Stimulated activated CD4-positive, alpha-beta T cell treated with anti-CD3 and anti-CD28 coated beads, Interleukin-2, amount 100 ng/mL, for 48 hours (primary cell): ENCODE measurements at regions not wholly inside any gene's neighbourhood (a gene's known extent, or its start where the extent isn't known, plus 50 kb on each side); places are given as distances from the start of the nearest gene placed in this dataset.

Experiments used
- DNase-seq, 2 donors: peaks; one replicate each; pipeline ENCODE4 v3.0.0-alpha.2; 2020

DNA sequence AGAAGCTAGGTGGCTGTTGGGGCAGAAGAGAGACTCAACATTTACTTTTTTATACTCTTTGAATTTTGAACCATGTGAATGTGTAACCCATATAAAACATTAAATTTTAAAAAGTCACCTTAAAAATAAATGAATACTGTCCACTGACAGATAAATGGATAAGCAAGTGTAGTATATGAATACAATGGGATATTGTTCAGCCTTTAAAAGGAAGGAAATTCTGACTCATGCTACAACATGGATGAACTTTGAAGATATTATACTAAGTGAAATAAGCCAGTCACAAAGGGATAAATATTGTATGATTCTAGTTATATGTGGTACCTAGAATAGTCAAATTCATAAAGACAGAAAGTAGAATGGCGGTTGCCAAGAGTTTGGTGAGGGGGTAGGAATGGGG is 113.9 kb downstream of the TMEM174 start:
- DNase-seq, result no peak

DNA sequence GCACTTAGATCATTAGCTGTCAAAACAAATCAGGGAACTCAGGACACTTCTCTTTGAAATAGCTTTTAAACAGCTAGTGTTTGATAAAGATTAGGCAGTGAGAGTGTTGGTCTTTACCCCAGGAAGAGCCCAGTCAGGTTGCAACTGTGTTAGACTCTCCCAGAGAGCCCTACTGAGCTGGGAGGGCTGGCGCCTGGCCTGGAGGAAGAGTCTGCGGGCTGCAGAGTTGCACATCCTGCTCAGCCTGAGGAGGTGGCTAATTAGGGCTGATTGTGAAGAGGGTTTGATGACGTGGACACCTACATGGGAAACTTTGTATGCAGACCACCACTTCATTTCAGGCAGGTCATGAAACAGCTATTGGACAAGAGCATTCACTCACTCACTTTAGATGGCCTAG is 112.0 kb downstream of the TMEM174 start:
- DNase-seq, result no peak

DNA sequence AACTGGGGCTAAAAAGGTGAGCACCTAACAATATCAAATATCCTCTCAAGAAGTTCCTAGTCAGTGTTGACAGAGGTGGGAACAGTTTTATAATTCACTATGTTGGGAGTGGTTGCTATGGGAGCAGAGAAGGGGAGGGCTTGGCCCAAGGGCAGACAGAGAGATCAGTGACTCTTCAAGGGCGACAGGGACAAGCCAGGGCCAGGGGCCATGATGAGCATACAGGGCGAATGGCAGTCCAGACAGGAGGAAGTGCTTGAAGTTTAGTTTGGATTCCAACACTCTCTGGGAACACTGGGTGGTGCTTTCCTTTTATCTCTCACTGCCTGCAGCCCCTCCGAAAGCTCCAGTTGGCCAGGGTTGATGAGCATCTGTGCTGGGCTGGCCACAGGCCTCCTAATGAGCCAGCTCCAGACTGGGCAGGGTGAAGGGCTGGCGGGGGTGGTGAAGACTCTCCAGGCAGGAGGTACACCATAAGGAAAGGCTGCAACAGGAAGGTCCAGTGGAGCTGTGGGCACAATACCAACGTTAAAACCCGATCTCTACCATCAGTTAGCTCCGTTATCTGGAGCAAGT is 111.3 kb downstream of the TMEM174 start:
- DNase-seq, result no peak

DNA sequence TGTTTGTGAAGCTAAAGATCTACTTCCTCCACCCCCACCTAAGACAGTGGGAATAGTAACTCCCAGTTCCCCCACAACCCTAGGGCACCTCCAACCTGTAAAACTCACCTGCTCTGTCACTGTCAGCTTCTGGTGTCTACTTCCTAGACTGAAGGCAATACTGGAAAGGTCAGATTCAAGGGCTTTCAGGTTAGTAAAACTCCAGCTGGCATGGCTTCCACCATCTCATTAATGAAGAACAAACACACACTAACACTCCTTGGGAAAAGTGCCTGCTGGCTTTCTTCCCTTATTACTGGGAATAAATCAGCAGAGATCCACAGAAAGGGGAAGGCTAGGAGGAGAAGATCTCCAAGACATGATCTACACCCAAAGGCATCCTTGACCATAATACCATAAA is 109.9 kb downstream of the TMEM174 start:
- DNase-seq, result no peak

DNA sequence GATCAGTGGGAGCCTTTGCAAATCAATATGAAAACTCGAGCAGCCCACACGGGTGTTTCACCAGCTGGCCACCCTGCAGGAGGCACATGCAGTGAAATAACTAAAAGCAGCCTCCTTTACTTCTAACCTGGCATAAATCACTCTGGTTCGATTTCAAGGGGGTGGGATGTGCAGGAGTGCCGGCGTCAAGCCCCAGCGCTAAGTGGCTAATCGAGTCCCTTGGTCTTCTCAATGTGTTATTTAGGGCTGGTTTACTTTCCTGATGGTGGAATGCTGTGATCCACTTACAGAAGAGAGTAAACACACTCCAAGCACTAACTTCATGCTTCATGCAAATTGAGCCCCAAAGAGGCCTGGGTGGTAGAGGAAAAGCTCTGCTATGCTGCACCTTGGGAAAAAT is 109.4 kb downstream of the TMEM174 start:
- DNase-seq, result no peak

DNA sequence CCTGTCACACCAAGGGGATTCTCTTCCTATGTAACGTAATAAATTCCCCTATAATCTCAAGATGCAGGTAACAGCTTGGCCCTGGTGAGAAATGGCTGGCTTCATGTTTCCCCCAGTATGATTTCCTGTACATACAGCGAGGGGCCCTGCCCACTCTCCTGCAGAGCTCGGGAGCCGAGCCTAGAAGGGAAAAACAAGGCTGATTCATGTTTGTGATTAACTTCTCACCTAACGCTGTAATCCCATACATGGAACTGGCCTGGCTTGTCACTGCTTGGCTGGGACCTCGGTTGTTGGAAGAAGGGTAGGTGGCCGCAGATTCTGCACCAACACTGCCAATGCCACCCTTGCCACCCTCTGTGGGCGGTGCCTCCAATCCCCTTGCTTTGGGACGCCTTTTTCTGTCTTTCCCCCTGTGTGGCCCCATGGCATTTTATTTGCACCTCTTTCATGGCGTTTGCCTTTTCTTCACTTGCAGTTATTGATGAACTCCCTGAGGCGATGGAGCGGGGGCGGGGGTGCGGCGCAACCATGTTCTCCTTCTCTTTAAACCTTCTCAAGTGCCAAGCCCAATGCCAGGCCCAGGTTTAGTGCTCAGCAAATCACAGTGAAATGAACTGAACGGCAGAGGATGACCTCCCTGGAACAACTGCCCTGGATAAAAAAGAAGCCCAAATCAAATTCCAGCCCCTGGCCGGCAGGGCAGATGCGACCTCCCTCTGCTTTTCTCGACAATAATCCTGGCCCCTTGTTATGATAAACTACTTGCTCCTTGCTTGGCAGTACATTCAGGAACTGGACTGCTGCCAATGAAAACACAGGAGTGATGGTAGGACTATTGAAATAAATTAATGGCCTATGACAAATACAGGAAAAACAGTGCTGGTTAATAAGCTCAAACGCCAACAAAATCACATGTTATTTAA is 108.1 kb downstream of the TMEM174 start:
- DNase-seq, result no peak

DNA sequence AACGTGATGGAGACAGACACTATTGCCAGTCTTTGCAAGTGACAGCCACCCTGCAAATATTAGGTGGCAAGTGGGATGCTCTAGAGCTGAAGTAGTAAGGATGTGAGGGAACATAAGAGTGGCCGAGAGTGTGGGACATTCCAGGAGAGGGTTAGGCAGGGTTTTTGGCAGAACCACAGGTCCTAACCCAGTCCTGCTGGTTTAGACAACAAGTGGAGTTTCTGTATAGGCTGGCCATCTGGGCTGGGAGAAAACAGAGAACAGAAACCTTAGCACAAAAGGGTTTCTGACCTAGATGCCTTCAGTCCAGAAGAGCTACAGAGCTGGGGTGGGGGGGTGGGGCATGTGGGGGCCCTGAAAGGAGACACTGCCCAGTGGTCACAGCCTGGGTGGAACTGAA is 107.4 kb downstream of the TMEM174 start:
- DNase-seq, result no peak

DNA sequence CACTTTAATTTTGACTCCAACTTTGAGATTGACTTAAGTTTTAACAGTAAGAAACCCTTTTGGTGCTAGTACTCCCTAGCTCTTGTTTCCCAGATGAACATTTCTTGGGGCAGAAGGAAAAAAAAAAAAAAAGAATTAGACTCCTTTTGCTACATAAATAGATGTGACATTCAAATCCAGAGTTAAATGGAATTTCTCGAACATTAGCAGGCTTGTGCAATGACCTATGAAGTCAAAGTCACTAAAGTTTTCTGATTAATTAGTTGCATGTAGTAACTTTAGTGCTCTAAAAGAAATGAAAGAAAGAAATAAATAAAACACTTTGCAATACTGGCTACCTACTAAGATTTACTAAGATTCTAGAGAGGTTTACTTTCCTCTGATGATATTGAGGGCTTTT is 106.8 kb downstream of the TMEM174 start:
- DNase-seq, result no peak

DNA sequence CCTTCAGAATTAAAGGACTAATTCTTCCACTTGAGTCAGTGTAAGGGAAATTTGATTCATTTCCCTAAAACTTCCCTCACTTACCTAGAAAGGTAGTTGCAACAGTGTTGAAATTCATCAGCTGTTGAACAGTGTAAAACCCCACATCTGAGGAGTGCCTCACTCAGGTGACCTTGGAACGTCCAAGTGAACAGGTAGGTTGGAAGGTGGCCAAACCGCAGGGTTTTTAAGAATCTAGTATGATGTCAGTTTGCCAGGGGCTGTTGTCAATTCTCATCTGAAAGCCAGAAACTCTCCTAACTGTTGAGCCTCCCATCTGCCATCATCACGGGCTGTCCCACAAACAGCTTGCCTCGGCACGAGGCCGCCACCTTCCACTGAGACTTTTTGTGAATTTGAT is 105.7 kb downstream of the TMEM174 start:
- DNase-seq, result no peak

DNA sequence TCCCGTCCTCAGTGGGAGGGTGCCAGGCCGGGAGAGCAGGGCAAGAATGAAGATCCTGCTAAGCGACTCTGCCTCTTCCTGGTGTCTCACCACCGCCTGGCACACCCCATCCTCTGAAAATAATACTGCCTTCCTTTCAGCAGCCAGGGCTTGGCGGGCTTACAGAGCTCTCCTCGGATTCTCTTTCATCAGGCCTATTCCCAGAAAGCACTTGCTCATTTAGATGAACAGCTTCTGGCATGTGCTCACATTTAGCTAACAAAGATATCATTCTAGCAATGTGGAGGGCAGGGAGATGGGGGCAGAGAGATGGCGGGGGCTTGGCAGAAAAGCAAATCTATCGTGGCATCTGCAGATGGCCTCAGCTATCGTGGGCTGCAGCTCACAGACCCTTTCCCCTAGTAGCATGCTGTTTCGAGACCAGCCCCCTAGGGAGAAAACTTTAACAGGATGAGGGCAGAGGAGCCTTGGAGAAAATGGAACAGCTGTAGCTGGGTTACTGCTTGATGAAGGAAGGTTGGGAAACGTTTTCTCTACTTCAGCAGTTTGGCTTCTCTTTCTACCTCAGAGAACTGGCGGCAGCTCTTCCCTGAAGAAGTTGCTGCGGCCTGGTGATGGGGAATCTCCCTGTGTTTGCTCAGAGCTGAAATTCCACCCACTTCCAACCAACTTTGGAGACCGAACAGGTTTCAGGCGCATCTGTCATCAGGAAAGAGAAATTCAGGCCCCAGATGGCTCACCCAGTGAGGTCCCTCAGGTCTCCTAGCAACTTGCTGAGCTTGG is 102.1 kb downstream of the TMEM174 start:
- no peak for DNase-seq

DNA sequence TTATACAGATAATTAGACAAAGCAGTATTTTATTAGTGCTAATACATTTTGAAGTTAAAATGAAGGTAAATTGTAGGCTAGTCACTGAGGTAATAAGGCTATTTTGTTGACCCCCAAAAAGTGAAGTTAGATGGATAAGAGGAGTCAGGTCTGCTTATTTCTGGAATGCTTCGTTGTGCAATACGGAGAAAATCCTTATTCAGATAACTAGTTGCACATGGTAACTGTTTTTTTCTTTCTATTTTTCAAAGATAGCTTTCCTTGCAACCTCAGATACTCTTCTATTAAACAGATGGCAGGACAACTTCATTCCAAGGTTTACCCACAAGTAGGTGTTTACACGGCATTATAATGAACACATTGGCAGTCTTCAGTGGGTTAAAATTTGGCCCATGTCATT is 101.1 kb downstream of the TMEM174 start:
- no peak for DNase-seq

DNA sequence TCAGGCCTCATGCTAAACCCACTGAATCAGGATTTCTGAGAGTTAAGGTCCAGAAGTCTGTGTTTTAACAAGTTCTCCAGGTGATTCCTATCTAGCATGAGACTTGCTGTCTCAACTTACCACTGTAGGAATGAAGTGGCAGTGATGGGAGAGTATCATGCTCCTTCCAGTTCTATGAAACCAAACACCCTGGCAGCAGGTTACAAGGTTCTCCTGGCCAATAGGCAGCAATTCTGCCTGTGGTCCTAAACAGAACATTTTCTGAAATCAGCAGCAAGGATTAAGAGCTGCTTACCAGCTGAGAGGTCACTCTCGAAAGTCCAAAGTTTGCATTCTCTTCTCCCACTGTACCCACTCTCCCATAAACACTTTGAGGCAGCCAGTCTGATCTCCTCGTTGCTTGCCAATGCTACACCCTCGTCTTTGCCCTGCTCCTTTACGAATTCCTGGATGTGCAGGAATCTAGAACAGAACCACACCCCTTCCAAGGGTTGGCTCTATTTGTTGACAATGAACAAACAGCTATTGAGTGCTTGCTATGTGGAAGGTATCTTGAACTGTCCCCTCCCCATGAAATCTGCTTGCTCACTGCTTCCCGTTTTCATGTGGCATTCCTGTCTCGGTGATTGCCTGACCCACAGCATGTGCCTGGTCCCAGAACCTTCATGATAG is 100.5 kb downstream of the TMEM174 start:
- no peak for DNase-seq

DNA sequence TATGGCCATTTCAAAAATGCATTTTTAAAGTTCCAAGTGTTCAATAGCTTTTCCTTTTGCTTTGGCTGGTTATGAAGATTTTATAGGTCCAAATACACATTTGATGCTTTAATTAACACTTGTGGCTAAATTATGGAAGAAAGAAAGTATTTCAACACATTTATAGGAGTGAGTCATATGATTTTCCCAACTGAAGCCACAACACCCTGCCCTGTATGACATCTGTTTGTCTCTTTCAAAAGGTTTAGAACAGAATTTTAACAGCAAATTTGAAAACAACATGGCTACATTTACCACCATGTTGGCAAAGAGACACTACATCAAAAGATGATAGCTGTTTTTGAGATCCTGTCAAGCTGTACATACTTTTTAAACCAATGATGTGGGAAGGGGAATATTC is 99.4 kb downstream of the TMEM174 start:
- DNase-seq, result no peak

DNA sequence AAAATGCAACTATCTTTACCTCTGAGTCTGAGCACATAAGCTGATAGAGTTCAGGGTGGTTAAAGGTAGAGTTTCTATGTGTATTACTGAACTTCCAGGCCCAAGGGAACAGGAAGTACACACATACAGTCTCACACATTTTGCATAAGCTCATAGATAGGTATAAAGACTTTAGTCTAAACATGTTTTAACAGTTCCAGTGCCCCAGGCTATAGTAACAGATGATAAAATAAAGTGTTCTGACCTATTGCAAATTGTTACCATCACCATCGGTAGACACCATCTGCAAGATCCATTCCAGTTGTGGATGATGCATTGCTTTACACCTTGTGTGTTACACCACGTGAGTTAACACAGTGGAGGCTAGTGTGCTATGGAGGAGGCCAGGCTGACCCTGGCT is 95.8 kb downstream of the TMEM174 start:
- no peak for DNase-seq

DNA sequence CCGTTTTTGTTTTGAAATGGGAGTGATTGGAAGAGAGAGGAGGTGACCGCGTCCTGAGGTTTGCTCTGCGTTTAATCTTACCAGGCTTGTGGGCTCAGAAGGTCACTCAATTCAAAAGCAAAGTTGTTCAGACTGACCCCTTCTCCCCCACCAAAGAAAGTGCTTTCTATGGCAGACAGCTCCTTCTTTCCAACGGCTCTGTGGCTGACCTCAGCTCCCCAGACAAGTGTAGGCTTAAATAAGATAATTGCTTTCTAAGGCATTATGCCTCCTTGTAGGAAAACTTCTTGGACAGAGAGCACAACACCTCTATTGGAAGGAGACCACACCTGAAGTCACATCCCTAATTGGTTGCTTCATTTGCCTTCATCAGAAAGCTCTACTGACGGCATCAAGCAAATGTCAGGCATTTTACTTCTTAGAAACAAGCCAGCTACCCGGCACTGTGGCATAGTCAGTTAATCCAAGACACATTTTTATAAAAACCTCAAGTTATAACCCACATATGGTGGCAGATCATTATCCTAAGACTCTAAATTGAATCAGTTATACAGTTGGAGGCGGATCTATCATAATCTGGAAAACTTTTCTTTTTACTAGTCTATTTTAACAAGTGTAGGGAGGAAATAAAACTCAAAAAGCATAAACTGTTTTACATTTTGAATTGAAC is 94.9 kb downstream of the TMEM174 start:
- DNase-seq, result no peak

DNA sequence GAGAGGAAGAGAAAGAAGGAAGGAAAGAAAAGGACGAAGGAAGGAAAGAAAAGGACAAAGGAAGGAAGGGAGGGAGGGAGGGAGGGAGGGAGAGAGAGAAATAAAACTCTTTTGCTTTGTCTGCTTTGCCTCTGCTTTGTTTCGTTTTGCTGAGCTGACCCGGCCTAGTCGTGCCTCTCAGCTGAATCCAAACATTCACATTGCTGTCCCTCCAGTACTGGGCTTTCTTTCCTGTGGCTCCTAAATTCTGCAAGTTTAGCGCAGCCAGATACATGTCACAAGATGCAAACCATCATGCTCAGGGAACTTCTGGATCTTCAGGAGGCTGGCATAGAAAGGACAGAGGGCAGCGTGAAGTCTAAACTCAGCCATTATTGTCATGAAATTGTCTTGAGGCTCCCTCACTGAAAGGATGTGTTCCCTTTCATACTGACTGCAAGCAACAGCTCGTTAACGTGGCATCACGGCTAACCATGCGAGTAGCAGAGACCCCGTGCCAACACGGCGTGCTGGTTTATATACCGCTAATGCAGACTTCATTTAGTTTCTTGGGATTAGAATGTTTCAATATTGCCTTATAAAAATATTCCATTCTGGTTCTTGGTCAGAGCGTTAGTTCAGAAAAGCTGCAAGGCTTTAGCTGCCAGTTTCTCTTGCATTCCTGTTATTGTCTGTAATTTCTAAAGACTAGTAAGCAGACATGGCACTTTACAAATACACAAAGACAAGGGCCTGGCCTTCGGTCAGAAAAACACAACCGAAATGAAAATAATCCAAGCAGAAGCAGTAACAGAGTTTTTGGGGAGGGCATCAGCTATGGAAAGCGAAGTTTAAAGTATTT is 94.2 kb downstream of the TMEM174 start:
- no peak for DNase-seq

DNA sequence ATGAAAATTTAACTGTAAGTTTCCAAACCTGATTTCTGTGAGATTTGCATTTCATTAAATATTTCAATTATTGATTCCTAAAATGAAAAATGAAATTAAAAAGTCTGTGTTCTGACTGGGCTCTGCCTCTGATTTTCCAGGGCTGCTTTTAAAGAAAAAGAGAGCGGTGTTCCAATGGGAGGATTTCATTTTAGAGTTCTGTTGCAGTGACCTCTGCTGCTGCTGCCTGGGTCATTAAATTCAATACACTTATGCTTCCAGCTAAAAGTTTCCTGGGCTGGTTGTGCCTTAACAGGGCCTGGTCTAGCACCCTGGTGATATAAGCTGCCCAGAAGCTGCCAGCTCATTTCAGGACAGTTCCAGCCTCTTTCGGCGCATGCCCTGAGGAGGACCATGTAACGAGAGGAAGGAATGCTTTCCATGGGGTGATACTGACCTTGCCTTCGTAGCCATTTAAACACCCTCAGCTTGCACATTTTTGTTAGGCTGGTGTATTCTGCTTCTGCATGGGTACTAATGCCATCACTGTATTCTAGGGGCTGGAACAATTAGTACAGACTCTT is 93.3 kb downstream of the TMEM174 start:
- DNase-seq, result no peak

DNA sequence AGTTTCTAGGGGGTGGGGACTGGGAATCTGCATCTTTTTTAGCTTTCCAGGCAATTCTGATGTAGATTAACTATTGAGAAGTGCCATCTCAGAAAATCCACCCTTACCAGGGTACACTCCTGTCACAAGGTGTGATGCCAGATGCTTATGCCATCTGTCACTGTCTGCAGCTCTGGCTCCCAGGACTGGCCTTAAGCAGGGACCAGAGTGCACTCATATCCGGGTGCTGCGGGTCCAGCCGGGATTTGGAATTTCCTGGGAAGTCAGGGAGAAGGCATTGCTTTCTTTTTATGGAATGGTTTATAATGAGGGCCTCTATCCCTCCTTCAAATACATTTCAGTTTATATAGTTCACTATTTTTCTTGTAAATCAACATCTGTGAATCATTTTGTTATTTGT is 92.6 kb downstream of the TMEM174 start:
- DNase-seq, result no peak

DNA sequence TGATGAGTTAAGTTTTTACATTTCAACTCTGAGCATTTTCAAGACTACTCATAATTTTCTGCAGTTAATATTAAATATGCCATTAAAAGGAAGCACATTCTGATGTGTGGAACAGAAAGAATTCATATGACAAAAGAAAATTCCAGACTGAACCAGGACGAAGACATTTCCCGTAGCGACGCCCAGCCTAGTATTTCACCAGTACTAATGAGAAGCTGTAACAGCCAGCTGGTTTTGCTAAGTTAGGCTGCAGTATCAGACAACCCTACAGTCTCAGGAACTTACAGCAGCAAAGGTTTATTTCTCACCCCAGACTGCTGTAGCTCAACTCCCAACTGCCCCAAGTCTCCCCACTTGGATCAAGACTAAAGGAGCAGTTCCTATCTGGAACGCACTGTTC is 91.6 kb downstream of the TMEM174 start:
- no peak for DNase-seq

DNA sequence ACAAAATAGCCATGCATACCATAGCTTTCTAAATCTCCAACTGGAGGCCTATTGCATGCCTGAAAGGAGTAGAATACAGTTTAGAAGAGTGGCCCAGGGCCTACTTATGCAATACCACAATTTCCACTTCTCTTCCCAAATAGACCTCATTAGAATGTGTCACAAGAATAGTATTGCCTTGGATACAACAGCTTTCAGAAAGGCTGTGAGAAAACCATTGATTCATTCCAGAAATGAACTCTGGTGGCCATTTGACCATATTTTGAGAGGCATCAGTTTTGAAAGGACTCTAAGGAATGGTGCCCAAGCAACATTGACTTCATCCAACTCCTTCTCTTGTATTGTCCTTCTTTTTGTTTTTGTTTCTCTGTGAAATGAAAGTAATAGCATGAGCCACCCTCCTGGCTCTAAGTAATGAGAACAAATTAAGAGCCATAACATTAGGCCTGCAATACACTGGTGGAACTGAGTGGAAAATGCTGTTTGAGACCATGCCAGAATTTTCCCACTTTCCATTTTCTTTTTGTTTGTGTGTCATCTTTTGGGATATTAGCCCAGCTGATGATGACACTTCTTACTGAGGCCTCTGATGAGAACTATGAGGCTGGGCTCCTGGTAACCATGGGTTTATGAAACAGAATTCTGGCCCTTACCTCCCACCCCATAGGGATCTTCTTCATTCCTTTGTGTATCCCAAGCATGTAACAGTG is 90.2 kb downstream of the TMEM174 start:
- no peak for DNase-seq

DNA sequence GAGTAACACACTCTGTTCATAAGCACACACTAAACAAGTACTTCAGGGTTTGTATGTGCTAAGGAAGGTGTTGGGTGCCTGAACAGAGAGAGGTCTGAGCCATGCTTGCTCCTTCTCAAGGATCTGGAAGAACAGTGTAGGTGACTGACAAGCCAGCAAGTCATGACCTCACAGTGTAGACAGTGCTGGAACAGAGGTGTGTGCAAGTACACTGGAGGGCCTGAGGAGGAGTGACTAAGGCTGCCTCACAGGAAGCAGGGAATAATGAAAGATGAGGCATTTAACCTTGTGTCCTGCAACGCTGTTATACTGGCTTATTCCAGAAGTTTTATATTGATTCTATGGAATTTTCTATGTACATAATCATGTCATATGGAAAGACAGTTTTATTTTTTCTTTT is 83.9 kb downstream of the TMEM174 start:
- no peak for DNase-seq
